ENCODE measurements at regions not wholly inside any gene's neighbourhood (a gene's known extent, or its start where the extent isn't known, plus 50 kb on each side); places are given as distances from the start of the nearest gene placed in this dataset.

GRCh38 chr3:73295876-73296635 lies 234.6 kb downstream of the EBLN2 start:
- no peak for DNase-seq (ENCODE audit: low read depth)

- no peak for DNase-seq (ENCODE audit: low read depth)
Measured at GRCh38 chr3:73296859-73297258, 235.4 kb downstream of the EBLN2 start.

- no peak for DNase-seq (ENCODE audit: low read depth)
Measured at GRCh38 chr3:73298243-73299183, 237.1 kb downstream of the EBLN2 start.

GRCh38 chr3:73299184-73299691 lies 237.8 kb downstream of the EBLN2 start:
- no peak for DNase-seq (ENCODE audit: low read depth)

GRCh38 chr3:73314151-73314951 lies 252.9 kb downstream of the EBLN2 start:
- no peak for DNase-seq (ENCODE audit: low read depth)

GRCh38 chr3:73315706-73316105 lies 254.2 kb downstream of the EBLN2 start:
- DNase-seq (ENCODE audit: low read depth) = no peak

GRCh38 chr3:73319179-73319769 lies 257.8 kb downstream of the EBLN2 start:
- no peak for DNase-seq (ENCODE audit: low read depth)

GRCh38 chr3:73321286-73321999 lies 260.0 kb downstream of the EBLN2 start:
- DNase-seq (ENCODE audit: low read depth) = peak; percentile 5

GRCh38 chr3:73324203-73325155 lies 263.0 kb downstream of the EBLN2 start:
- DNase-seq (ENCODE audit: low read depth) = peak; percentile 85

GRCh38 chr3:73326396-73326795 lies 264.9 kb downstream of the EBLN2 start:
- no peak for DNase-seq (ENCODE audit: low read depth)

GRCh38 chr3:73327052-73327451 lies 265.6 kb downstream of the EBLN2 start:
- no peak for DNase-seq (ENCODE audit: low read depth)

Measured in GM04504 (cell line).